ENCODE measurements at regions not wholly inside any gene's neighbourhood (a gene's known extent, or its start where the extent isn't known, plus 50 kb on each side); places are given as distances from the start of the nearest gene placed in this dataset.
A peak's percentile ranks its signal among the peaks of the same experiment; 100 is the strongest.

- no peaks in the 10 kb centered on the region for H3K9me3 ChIP-seq
- no peak overlapping the region for H3K4me3 ChIP-seq
- 0 to 2% methylated on average over 1 of the region's 1 CpG for WGBS, 2 donors
- no peak overlapping the region for H3K27ac ChIP-seq
- DNase-seq = no peak
- no peaks in the 10 kb centered on the region for H3K36me3 ChIP-seq
- H3K4me1 ChIP-seq = no peaks in the 10 kb centered on the region
- ATAC-seq (ENCODE audit: low FRiP score in 2 of 2) = no peak
- TF ChIP-seq POLR2A (IDR thresholded peaks at IDR 0.05) (no peak), POLR2AphosphoS5 (IDR thresholded peaks at IDR 0.05) (no peak), EP300 (IDR thresholded peaks at IDR 0.05) (no peak), CTCF (IDR thresholded peaks at IDR 0.05) (peak in 1 of 6 experiments; percentile 13)
- no peaks in the 10 kb centered on the region for H3K27me3 ChIP-seq
Observed at GRCh38 chr11:90639461-90639993, 416.7 kb upstream of the CHORDC1 start.

- no peak for ATAC-seq (ENCODE audit: low FRiP score in 2 of 2)
- no peak for DNase-seq
- H3K27me3 ChIP-seq = no peaks in the 10 kb centered on the region
- 83 to 86% methylated on average over 1 of the region's 1 CpG for WGBS, 2 donors
- TF ChIP-seq EP300 (IDR thresholded peaks at IDR 0.05) (no peak), CTCF (IDR thresholded peaks at IDR 0.05) (no peak), POLR2A (IDR thresholded peaks at IDR 0.05) (no peak), POLR2AphosphoS5 (IDR thresholded peaks at IDR 0.05) (no peak)
- no peaks in the 10 kb centered on the region for H3K36me3 ChIP-seq
- no peaks in the 10 kb centered on the region for H3K4me1 ChIP-seq
- H3K4me3 ChIP-seq = no peak overlapping the region
- H3K9me3 ChIP-seq = no peaks in the 10 kb centered on the region
- H3K27ac ChIP-seq = no peak overlapping the region
Observed at GRCh38 chr11:90635886-90636285, 413.0 kb upstream of the CHORDC1 start.

GRCh38 chr11:90635151-90635550 lies 412.3 kb upstream of the CHORDC1 start:
- no peak overlapping the region for H3K4me3 ChIP-seq
- H3K4me1 ChIP-seq = no peaks in the 10 kb centered on the region
- ATAC-seq (ENCODE audit: low FRiP score in 2 of 2) (no peak), DNase-seq (no peak)
- H3K9me3 ChIP-seq = no peaks in the 10 kb centered on the region
- no peaks in the 10 kb centered on the region for H3K36me3 ChIP-seq
- TF ChIP-seq POLR2AphosphoS5 (IDR thresholded peaks at IDR 0.05) (no peak), CTCF (IDR thresholded peaks at IDR 0.05) (no peak), POLR2A (IDR thresholded peaks at IDR 0.05) (no peak), EP300 (IDR thresholded peaks at IDR 0.05) (no peak)
- 73 to 83% methylated on average over 1 of the region's 1 CpG for WGBS, 2 donors
- no peaks in the 10 kb centered on the region for H3K27me3 ChIP-seq
- H3K27ac ChIP-seq = no peak overlapping the region

GRCh38 chr11:90630176-90630575 lies 407.3 kb upstream of the CHORDC1 start:
- WGBS, 2 donors = 90 to 91% methylated on average over 4 of the region's 4 CpGs
- no peaks in the 10 kb centered on the region for H3K27me3 ChIP-seq
- no peak for DNase-seq
- no peaks in the 10 kb centered on the region for H3K9me3 ChIP-seq
- H3K4me3 ChIP-seq = no peak overlapping the region
- no peaks in the 10 kb centered on the region for H3K36me3 ChIP-seq
- H3K4me1 ChIP-seq = no peaks in the 10 kb centered on the region
- TF ChIP-seq CTCF (IDR thresholded peaks at IDR 0.05) = no peak
- TF ChIP-seq EP300 (IDR thresholded peaks at IDR 0.05) = no peak
- TF ChIP-seq POLR2A (IDR thresholded peaks at IDR 0.05) = no peak
- TF ChIP-seq POLR2AphosphoS5 (IDR thresholded peaks at IDR 0.05) = no peak
- no peak overlapping the region for H3K27ac ChIP-seq
- ATAC-seq (ENCODE audit: low FRiP score in 2 of 2) = no peak

- no peak overlapping the region for H3K27ac ChIP-seq
- WGBS, 2 donors = 82 to 88% methylated on average over 4 of the region's 4 CpGs
- no peaks in the 10 kb centered on the region for H3K4me1 ChIP-seq
- DNase-seq (no peak), ATAC-seq (ENCODE audit: low FRiP score in 2 of 2) (no peak)
- no peak for TF ChIP-seq POLR2A (IDR thresholded peaks at IDR 0.05)
- TF ChIP-seq CTCF (IDR thresholded peaks at IDR 0.05) = no peak
- no peak for TF ChIP-seq EP300 (IDR thresholded peaks at IDR 0.05)
- no peaks in the 10 kb centered on the region for H3K36me3 ChIP-seq
- H3K9me3 ChIP-seq = no peaks in the 10 kb centered on the region
- no peak overlapping the region for H3K4me3 ChIP-seq
- H3K27me3 ChIP-seq = no peaks in the 10 kb centered on the region
Observed at GRCh38 chr11:90629229-90629806, 406.5 kb upstream of the CHORDC1 start.
